Heart right ventricle (tissue), 16 donors: ENCODE measurements at regions not wholly inside any gene's neighbourhood (a gene's known extent, or its start where the extent isn't known, plus 50 kb on each side); places are given as distances from the start of the nearest gene placed in this dataset.

Experiments used
- ATAC-seq, 8 donors: fragments of 200-7000 bp; cut with Tn5 transposase; one replicate each; pipeline ENCODE4 v1.9.1; 2020; ENCODE audit warnings: mild to moderate bottlenecking in 8 of 8, moderate library complexity in 8 of 8, moderate number of reproducible peaks in 1 of 8
- DNase-seq, 2 donors: peaks; one replicate each; pipeline ENCODE4 v3.0.0-alpha.2; 2020
- H3K27ac ChIP-seq, 10 donors: fragments of 200-600 bp; sonication (generic) in 2 of 10; one replicate each; pipeline versions ENCODE4 v1.5.0 to v1.8.0; 2020 to 2022; ENCODE audit warnings: mild to moderate bottlenecking in 3 of 10
- H3K27me3 ChIP-seq, 7 donors: fragments of 200-600 bp; one replicate each; pipeline ENCODE4 v1.8.0; 2021 to 2022; ENCODE audit warnings: mild to moderate bottlenecking in 2 of 7
- H3K36me3 ChIP-seq, 9 donors: fragments of 200-600 bp; sonication (generic) in 1 of 9; one replicate each; pipeline versions ENCODE4 v1.5.0 to v1.8.0; 2020 to 2022; ENCODE audit warnings: mild to moderate bottlenecking in 2 of 9
- H3K4me1 ChIP-seq, 9 donors: fragments of 200-600 bp; sonication (generic) in 1 of 9; one replicate each; pipeline versions ENCODE4 v1.5.0 to v1.8.0; 2020 to 2022; ENCODE audit warnings: mild to moderate bottlenecking in 4 of 9
- H3K4me3 ChIP-seq, 10 donors: fragments of 200-600 bp; sonication (generic) in 2 of 10; one replicate each; pipeline versions ENCODE4 v1.5.0 to v1.8.0; 2020 to 2022; ENCODE audit warnings: mild to moderate bottlenecking in 7 of 10, moderate library complexity in 2 of 10
- H3K9me3 ChIP-seq, 11 donors: fragments of 200-600 bp in 10 of 11; sonication (generic) in 2 of 11; one replicate each; pipeline versions ENCODE4 v1.5.0 to v1.8.0; 2013 to 2022; ENCODE audit warnings: mild to moderate bottlenecking in 2 of 11, control low read depth in 1 of 11, moderate library complexity in 1 of 11
- CTCF ChIP-seq, 9 donors: fragments of 200-600 bp; sonication (generic) in 2 of 9; IDR thresholded peaks; one replicate each; pipeline versions ENCODE4 v1.5.0 to v1.8.0; 2021 to 2022; ENCODE audit warnings: antibody characterized with exemption in 9 of 9, mild to moderate bottlenecking in 5 of 9, moderate library complexity in 1 of 9
- WGBS, 2 donors: extraction: QIAGEN DNeasy Blood & Tissue Kit; methylation state at CpG; one replicate each; pipeline ENCODE4 v1.1.7; 2013; ENCODE audit warnings: inconsistent platforms in 1 of 2; 5-methylcytosine and 5-hydroxymethylcytosine counted together
- intact Hi-C, 10 donors: fragments of 100-400 bp; cut with DNase I; formaldehyde crosslinking; loops; one replicate each; pipeline versions ENCODE4 v1.11.1 to v1.14.2; 2022
- donor health status: Arrhythmogenic right ventricular cardiomyopathy.
- donor health status: ischemic (EF 13 %, LVEDD 7.1; RV severe dilation, severe dysfunction).
- donor health status: healthy with polysubstance abuse.
- donor health status: DM: no; HTN: yes; CAD: no.
- donor health status: DM: no; HTN: no; CAD: no.
- donor health status: ischemic (EF 25% LVEDD 6.9; RV normal size, moderate dysfunction).
- donor health status: ischemic (EF 25% LVEDD 5.7; RV mildly dilated, moderate dysfunction).
- donor health status: healthy.
- donor health status: DM: yes; HTN: yes; CAD: no.
- donor health status: Ischemic cardiomyopathy.
- donor health status: ischemic (EF 35%, LVEDD 5.7; RV mildly dilated, moderate dysfunction).
- donor health status: nonischemic (EF 11% LVEDD 7.7; RV severe dilation, severe dysfunction).
- donor health status: DM: yes; HTN: yes; CAD: no.
- donor health status: PGD.
- donor health status: ischemic (EF 29% LVEDD 5.4; RV normal size, mild dysfunction).
- donor health status: nonischemic (EF 23%, LVEDD 6.1; RV moderate dilation, normal function).

- 76 to 82% methylated on average over 4 of the region's 4 CpGs for WGBS, 2 donors
- H3K27ac ChIP-seq, result peak overlapping the region in 2 of 10 donors; percentile 37 to 39
- H3K4me3 ChIP-seq, result no peak overlapping the region
- H3K4me1 ChIP-seq, result peaks cover 0 to 6% (median 0%) of the 10 kb centered on the region in 9 donors
- DNase-seq, result no peak
- no peak for TF ChIP-seq CTCF (IDR thresholded peaks at IDR 0.05)
- H3K27me3 ChIP-seq, result peaks cover 0 to 7% (median 0%) of the 10 kb centered on the region in 7 donors
- no peak for ATAC-seq
- no peaks in the 10 kb centered on the region for H3K9me3 ChIP-seq
- H3K36me3 ChIP-seq, result no peaks in the 10 kb centered on the region
- intact Hi-C loops, result loop anchor here (5.0 to 10.0 kb wide), 8 partner anchors 151 to 731 kb away; no protein-coding TSS in a partner anchor
Measured at GRCh38 chr12:97305651-97306050, 157.0 kb upstream of the RMST start.

DNA sequence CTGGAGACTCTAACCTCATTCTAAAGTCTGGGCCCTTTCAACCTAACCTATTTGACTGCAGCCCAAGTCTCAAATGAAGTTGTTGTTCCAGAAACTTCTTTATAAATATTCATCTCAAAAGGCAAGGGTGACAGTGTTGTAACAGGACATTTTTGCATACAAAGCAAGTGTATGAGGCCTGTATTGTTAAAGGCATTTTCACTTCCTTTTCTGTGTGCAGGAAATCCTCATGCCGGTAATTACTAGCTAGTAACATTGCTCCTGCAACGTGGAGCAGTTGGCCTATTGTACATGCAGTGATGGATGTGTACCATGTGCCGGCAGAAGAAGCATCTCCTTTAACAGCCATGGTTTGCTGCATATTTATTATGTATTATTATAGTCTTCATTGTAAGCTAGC lies 156.5 kb upstream of the RMST start:
- no peaks in the 10 kb centered on the region for H3K9me3 ChIP-seq
- H3K4me1 ChIP-seq, result peaks cover 0 to 6% (median 0%) of the 10 kb centered on the region in 9 donors
- intact Hi-C loops, result loop anchor here (5.0 to 10.0 kb wide), 8 partner anchors 151 to 731 kb away; no protein-coding TSS in a partner anchor
- WGBS, 2 donors, result 45 to 61% methylated on average over 3 of the region's 3 CpGs
- peaks cover 0 to 10% (median 0%) of the 10 kb centered on the region in 7 donors for H3K27me3 ChIP-seq
- H3K4me3 ChIP-seq, result no peak overlapping the region
- no peak for DNase-seq
- no peak for TF ChIP-seq CTCF (IDR thresholded peaks at IDR 0.05)
- peak in 5 of 8 donors; percentile 31 to 84 (median 44) for ATAC-seq
- no peaks in the 10 kb centered on the region for H3K36me3 ChIP-seq
- H3K27ac ChIP-seq, result peak overlapping the region in 2 of 10 donors; percentile 37 to 39

GRCh38 chr12:97308576-97309198 lies 153.9 kb upstream of the RMST start:
- ATAC-seq (no peak), DNase-seq (peak in 1 of 2 donors; percentile 20)
- peaks cover 0 to 6% (median 0%) of the 10 kb centered on the region in 9 donors for H3K4me1 ChIP-seq
- no peaks in the 10 kb centered on the region for H3K36me3 ChIP-seq
- intact Hi-C loops, result loop anchor here (1.0 to 10.0 kb wide), 13 partner anchors 154 to 734 kb away; no protein-coding TSS in a partner anchor
- no peak overlapping the region for H3K4me3 ChIP-seq
- H3K27ac ChIP-seq, result no peak overlapping the region
- peak; percentile 52 to 87 (median 77) for TF ChIP-seq CTCF (IDR thresholded peaks at IDR 0.05)
- WGBS, 2 donors, result 7 to 10% methylated on average over 1 of the region's 1 CpG
- no peaks in the 10 kb centered on the region for H3K9me3 ChIP-seq
- H3K27me3 ChIP-seq, result peaks cover 0 to 10% (median 0%) of the 10 kb centered on the region in 7 donors

DNA sequence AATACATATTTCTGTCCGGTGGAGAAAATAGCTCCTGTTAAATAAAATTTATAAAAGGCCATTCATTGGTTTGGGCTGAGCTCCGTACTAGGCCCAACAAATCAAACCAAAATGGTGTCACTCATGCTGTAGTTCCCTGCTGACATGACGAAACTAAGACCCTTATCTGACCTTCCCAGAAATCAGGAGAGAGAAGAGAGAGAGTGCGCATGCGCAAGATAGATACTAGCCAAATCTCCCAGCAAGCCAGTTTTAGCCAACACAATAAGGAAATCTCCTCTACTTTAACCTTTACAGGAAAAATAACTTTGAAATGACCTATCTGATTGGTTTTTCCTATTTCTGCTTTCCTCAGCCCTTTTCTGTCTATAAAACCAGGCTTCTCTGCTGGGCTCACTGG lies 152.7 kb upstream of the RMST start:
- no peak for TF ChIP-seq CTCF (IDR thresholded peaks at IDR 0.05)
- Histone ChIP-seq H3K4me1 (peaks cover 0 to 6% (median 0%) of the 10 kb centered on the region in 9 donors), H3K27ac (no peak overlapping the region), H3K9me3 (no peaks in the 10 kb centered on the region), H3K27me3 (peaks cover 0 to 10% (median 0%) of the 10 kb centered on the region in 7 donors), H3K4me3 (no peak overlapping the region), H3K36me3 (no peaks in the 10 kb centered on the region)
- ATAC-seq (no peak), DNase-seq (no peak)
- 59 to 85% methylated on average over 5 of the region's 5 CpGs for WGBS, 2 donors
- intact Hi-C loops, result loop anchor here (2.0 to 10.0 kb wide), 13 partner anchors 155 to 1087 kb away; no protein-coding TSS in a partner anchor
